ENCODE measurements at regions not wholly inside any gene's neighbourhood (a gene's known extent, or its start where the extent isn't known, plus 50 kb on each side); places are given as distances from the start of the nearest gene placed in this dataset.

DNA sequence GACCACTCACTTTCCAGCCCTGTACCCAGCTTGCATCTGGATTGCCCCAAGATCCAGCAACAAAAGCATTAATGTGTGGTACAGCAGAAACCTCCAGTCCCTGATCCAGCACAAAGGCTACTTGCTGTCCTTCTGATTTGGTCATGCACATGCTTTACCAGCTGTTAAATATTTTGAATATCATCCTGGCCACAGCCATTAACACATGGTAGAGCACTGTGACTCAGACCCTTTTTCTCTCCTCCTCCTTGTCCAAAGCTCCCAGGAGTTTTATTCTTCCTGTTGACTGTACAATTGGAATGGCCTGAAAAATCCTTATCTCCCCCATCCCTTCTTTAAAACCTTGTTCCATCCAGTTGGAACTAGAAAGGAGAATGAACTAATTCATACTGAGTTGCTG is 419.7 kb upstream of the TNP1 start:
- no peak for FAIRE-seq
- POLR2A ChIA-PET: no interaction called here

More for the DNA sequence above, 419.7 kb upstream of the TNP1 start:
- no TSS peak for BruUV-seq (replicated peaks)
- ATAC-seq (no peak), DNase-seq (ENCODE audit: low read depth, low spot score) (no peak)
- no peak overlapping the region for H3K27ac ChIP-seq (ENCODE audit: control insufficient read depth, insufficient read depth)
- H3K4me3 ChIP-seq: no peak overlapping the region
- no peak overlapping the region for H3K4me2 ChIP-seq (ENCODE audit: control insufficient read depth, insufficient read depth)
- intact Hi-C loops (cut with micrococcal nuclease; ENCODE audit: unreplicated experiment) (no loop called here), in situ Hi-C loops (cut with MboI) (no loop called here)
- H3K36me3 ChIP-seq (ENCODE audit: control insufficient read depth in 2 of 2, insufficient read depth in 2 of 2, low read length in 1 of 2): no peaks in the 10 kb centered on the region
- RAD21 ChIA-PET (ENCODE audit: unreplicated experiment): no interaction called here
- no peaks in the 10 kb centered on the region for H3K79me2 ChIP-seq (ENCODE audit: control insufficient read depth, insufficient read depth, low read length)
- SMC1A ChIA-PET (ENCODE audit: uncharacterized antibody, unreplicated experiment): interaction anchor here (1.0 kb wide), 1 partner anchor 12 kb away, joined by 3 read pairs; no protein-coding TSS in a partner anchor
- no peak overlapping the region for H2AFZ ChIP-seq (ENCODE audit: control insufficient read depth, low read depth, low read length)
- H3K27me3 ChIP-seq (replicated peaks in 1 of 2; ENCODE audit: control insufficient read depth in 2 of 2, insufficient read depth in 2 of 2, low read length in 1 of 2): no peaks in the 10 kb centered on the region
- no peaks in the 10 kb centered on the region for H4K20me1 ChIP-seq (ENCODE audit: control insufficient read depth, insufficient read depth)
- TF ChIP-seq PAX5 (IDR thresholded peaks at IDR 0.05; ENCODE audit: borderline replicate concordance, low read depth, low read length) (no peak), CBX5 (IDR thresholded peaks at IDR 0.05; ENCODE audit: low read depth) (no peak), TCF7 (IDR thresholded peaks at IDR 0.05; ENCODE audit: borderline replicate concordance) (no peak), BRCA1 (IDR thresholded peaks at IDR 0.05; ENCODE audit: low read depth, low read length) (no peak), ATF7 (IDR thresholded peaks at IDR 0.05; ENCODE audit: low read depth) (no peak), SMAD1 (IDR thresholded peaks at IDR 0.05; ENCODE audit: low read depth, partially characterized antibody) (no peak), NR2C2 (IDR thresholded peaks at IDR 0.05; ENCODE audit: borderline replicate concordance, control insufficient read depth, insufficient read length, low read depth) (no peak), DPF2 (IDR thresholded peaks at IDR 0.05) (no peak), SUZ12 (IDR thresholded peaks at IDR 0.05; ENCODE audit: unreplicated experiment) (no peak), KDM1A (IDR thresholded peaks at IDR 0.05; ENCODE audit: borderline replicate concordance) (no peak)
- TF ChIP-seq, protein P1, sequence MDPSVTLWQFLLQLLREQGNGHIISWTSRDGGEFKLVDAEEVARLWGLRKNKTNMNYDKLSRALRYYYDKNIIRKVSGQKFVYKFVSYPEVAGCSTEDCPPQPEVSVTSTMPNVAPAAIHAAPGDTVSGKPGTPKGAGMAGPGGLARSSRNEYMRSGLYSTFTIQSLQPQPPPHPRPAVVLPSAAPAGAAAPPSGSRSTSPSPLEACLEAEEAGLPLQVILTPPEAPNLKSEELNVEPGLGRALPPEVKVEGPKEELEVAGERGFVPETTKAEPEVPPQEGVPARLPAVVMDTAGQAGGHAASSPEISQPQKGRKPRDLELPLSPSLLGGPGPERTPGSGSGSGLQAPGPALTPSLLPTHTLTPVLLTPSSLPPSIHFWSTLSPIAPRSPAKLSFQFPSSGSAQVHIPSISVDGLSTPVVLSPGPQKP (IDR thresholded peaks at IDR 0.05; ENCODE audit: low read depth, low read length): no peak
- TF ChIP-seq, protein P2, sequence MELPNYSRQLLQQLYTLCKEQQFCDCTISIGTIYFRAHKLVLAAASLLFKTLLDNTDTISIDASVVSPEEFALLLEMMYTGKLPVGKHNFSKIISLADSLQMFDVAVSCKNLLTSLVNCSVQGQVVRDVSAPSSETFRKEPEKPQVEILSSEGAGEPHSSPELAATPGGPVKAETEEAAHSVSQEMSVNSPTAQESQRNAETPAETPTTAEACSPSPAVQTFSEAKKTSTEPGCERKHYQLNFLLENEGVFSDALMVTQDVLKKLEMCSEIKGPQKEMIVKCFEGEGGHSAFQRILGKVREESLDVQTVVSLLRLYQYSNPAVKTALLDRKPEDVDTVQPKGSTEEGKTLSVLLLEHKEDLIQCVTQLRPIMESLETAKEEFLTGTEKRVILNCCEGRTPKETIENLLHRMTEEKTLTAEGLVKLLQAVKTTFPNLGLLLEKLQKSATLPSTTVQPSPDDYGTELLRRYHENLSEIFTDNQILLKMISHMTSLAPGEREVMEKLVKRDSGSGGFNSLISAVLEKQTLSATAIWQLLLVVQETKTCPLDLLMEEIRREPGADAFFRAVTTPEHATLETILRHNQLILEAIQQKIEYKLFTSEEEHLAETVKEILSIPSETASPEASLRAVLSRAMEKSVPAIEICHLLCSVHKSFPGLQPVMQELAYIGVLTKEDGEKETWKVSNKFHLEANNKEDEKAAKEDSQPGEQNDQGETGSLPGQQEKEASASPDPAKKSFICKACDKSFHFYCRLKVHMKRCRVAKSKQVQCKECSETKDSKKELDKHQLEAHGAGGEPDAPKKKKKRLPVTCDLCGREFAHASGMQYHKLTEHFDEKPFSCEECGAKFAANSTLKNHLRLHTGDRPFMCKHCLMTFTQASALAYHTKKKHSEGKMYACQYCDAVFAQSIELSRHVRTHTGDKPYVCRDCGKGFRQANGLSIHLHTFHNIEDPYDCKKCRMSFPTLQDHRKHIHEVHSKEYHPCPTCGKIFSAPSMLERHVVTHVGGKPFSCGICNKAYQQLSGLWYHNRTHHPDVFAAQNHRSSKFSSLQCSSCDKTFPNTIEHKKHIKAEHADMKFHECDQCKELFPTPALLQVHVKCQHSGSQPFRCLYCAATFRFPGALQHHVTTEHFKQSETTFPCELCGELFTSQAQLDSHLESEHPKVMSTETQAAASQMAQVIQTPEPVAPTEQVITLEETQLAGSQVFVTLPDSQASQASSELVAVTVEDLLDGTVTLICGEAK (IDR thresholded peaks at IDR 0.05; ENCODE audit: borderline replicate concordance): no peak
- TF ChIP-seq, protein P3, sequence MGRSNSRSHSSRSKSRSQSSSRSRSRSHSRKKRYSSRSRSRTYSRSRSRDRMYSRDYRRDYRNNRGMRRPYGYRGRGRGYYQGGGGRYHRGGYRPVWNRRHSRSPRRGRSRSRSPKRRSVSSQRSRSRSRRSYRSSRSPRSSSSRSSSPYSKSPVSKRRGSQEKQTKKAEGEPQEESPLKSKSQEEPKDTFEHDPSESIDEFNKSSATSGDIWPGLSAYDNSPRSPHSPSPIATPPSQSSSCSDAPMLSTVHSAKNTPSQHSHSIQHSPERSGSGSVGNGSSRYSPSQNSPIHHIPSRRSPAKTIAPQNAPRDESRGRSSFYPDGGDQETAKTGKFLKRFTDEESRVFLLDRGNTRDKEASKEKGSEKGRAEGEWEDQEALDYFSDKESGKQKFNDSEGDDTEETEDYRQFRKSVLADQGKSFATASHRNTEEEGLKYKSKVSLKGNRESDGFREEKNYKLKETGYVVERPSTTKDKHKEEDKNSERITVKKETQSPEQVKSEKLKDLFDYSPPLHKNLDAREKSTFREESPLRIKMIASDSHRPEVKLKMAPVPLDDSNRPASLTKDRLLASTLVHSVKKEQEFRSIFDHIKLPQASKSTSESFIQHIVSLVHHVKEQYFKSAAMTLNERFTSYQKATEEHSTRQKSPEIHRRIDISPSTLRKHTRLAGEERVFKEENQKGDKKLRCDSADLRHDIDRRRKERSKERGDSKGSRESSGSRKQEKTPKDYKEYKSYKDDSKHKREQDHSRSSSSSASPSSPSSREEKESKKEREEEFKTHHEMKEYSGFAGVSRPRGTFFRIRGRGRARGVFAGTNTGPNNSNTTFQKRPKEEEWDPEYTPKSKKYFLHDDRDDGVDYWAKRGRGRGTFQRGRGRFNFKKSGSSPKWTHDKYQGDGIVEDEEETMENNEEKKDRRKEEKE (IDR thresholded peaks at IDR 0.05): no peak
- TF ChIP-seq, protein P4, sequence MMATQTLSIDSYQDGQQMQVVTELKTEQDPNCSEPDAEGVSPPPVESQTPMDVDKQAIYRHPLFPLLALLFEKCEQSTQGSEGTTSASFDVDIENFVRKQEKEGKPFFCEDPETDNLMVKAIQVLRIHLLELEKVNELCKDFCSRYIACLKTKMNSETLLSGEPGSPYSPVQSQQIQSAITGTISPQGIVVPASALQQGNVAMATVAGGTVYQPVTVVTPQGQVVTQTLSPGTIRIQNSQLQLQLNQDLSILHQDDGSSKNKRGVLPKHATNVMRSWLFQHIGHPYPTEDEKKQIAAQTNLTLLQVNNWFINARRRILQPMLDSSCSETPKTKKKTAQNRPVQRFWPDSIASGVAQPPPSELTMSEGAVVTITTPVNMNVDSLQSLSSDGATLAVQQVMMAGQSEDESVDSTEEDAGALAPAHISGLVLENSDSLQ (IDR thresholded peaks at IDR 0.05): no peak
- H3K9ac ChIP-seq (ENCODE audit: control insufficient read depth, insufficient read depth, low read length): no peak overlapping the region
- H3K9me3 ChIP-seq (replicated peaks; ENCODE audit: control insufficient read depth, insufficient read depth, low read length): no peaks in the 10 kb centered on the region; the same call in 2 of the 3 replicates
- no peaks in the 10 kb centered on the region for H3K4me1 ChIP-seq (ENCODE audit: control insufficient read depth, insufficient read depth, low read length)
- CTCF ChIA-PET: no interaction called here

All from GM12878 (cell line).